Omental fat pad (tissue), 3 donors: ENCODE measurements at regions not wholly inside any gene's neighbourhood (a gene's known extent, or its start where the extent isn't known, plus 50 kb on each side); places are given as distances from the start of the nearest gene placed in this dataset.
A peak's percentile ranks its signal among the peaks of the same experiment; 100 is the strongest.

Experiments used
- ATAC-seq: fragments of 150-250 bp; one replicate; pipeline ENCODE4 v1.9.1; 2016; ENCODE audit warnings: mild to moderate bottlenecking, moderate library complexity; ENCODE audit not compliant: low FRiP score
- DNase-seq: peaks from one replicate; pipeline ENCODE4 v3.0.0-alpha.2; 2019; ENCODE audit warnings: low spot score
- TF ChIP-seq, protein P1 (sequence below), 3 donors: fragments of 450-650 bp; IDR thresholded peaks; one replicate each; pipeline ENCODE4 v1.5.1; 2016 to 2017; ENCODE audit warnings: antibody characterized with exemption in 3 of 3, mild to moderate bottlenecking in 3 of 3, moderate library complexity in 2 of 3

DNA sequence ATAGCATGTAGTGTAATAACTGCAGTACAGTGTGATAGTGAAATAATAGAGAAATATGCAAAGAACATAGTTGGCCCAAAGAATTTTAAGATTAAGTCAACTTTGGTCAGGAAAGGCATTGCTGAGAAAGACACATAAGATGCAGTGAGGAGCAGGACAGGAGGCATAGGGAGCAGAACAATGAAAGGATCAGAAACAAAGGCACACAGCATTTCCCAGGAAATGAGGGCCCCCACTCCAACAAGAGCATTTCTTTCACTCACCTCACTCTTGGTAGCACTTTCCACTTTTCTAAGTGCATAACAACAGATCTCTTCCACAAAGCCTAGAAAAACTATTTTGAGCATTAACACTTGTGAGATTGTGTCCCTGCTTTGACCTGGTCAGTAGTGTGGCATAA is 238.4 kb upstream of the FAT3 start:
- DNase-seq: no peak
- ATAC-seq: no peak
- TF ChIP-seq, protein P1, sequence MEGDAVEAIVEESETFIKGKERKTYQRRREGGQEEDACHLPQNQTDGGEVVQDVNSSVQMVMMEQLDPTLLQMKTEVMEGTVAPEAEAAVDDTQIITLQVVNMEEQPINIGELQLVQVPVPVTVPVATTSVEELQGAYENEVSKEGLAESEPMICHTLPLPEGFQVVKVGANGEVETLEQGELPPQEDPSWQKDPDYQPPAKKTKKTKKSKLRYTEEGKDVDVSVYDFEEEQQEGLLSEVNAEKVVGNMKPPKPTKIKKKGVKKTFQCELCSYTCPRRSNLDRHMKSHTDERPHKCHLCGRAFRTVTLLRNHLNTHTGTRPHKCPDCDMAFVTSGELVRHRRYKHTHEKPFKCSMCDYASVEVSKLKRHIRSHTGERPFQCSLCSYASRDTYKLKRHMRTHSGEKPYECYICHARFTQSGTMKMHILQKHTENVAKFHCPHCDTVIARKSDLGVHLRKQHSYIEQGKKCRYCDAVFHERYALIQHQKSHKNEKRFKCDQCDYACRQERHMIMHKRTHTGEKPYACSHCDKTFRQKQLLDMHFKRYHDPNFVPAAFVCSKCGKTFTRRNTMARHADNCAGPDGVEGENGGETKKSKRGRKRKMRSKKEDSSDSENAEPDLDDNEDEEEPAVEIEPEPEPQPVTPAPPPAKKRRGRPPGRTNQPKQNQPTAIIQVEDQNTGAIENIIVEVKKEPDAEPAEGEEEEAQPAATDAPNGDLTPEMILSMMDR (IDR thresholded peaks at IDR 0.05): no peak

DNA sequence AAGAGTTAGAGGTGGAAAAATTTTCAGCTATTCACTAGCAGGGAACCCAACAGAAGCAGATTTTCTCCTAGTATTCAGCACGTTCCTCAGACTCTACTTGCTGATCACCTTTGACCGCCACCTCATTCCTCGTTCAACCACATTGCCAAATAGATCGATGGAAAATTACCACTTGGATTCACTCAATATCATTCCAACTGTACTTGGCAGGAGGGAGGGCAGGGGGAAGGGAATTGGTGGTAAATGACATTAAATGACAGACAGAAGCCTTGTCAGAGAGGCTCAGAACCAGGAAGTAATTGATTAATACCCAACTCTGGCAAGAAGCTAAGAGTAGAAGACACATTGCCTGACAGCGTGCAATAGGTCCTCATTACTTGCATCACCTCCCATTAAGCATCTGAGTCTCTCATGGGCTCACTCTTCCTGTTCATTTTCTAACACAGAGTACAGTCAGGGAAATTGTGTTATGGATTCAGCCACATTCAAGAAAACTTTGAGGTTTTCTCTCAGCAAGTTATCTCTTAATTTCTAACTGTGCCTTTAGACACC is 240.5 kb upstream of the FAT3 start:
- no peak for DNase-seq
- no peak for ATAC-seq
- TF ChIP-seq, protein P1 (IDR thresholded peaks at IDR 0.05): no peak

DNA sequence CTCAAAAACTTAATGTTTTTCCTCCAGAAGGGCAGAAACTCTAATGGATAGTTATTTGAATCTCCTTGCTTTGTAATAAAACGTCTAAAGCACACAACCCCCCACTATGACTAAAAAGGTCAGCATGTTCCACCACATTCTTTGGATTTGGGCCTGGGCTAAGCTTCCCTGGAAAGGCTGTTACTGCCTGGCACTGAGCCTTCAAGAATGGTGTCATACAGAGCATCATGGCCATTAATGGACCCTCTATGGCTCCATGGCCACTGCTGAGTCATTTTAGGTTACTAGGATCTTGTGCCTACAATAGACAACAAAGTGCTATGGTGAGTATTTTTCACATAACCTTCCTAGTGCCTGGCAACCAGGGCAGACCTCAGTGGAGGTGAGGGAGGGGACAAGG is 242.6 kb upstream of the FAT3 start:
- TF ChIP-seq, protein P1 (IDR thresholded peaks at IDR 0.05): no peak
- no peak for DNase-seq
- ATAC-seq: peak; percentile 93

DNA sequence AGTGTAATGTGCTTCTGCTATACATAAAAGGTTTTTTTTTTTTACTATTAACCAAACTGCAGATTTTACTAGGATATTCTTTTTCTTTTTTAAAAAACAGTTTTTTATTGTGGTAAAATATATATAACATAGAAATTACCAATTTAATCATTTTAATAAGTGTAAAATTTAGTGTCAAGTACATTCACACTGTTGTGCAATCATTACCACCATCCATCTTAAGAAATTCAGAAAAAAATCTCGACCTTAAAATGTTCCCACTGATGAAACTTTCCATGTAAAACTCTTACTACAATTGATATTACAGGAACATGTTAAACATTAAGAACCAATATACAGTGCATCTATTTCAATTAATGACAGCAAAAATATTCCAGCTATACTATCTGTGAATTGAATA is 244.8 kb upstream of the FAT3 start:
- TF ChIP-seq, protein P1 (IDR thresholded peaks at IDR 0.05): no peak
- DNase-seq (no peak), ATAC-seq (no peak)

DNA sequence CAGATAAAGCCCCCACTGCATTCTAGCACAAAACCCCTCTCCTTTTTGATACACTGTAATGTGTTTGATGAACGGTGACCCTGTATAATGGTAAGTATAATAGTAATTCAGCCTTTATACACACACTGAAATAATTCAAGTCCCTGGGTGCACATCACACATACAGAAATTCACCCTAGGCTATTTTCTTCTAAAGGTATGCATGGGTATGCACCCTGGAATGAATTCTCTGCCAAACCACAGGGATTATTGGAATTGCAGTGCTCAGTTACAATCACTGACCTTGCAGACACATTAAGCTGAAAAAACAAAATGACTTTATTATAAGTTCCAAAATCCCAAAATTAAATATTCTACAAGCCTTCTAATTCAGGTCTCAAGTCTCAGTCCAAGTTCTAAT is 245.9 kb upstream of the FAT3 start:
- DNase-seq (no peak), ATAC-seq (no peak)
- TF ChIP-seq, protein P1 (IDR thresholded peaks at IDR 0.05): no peak

DNA sequence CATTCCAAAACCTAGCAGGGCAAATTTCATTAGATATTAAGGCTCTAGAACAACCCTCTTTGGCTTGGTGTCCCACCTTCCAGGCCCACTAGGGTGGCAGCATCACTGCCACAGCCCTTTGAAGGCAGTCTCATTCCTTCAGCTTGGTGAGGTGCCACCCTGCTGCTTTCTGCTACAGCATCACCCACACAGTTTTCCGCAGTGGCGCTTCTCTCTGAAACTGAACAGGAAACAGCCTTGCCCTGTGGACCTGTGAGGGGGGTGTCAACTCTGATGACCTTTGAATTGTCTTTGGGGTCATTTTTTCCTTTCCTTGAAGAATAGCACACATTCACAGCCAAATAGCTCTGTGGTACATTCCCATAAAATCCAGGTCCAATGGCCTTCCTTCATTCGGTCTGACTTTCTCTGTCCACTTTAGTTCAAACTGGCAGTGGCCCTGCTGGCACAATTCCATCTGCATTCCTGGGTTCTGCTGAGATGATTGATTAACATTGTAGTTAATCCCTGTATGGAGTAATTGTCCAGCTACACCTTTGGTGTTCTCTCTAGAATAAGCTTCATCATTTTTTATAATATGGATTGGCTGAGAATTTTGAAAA is 251.9 kb upstream of the FAT3 start:
- ATAC-seq (no peak), DNase-seq (no peak)
- TF ChIP-seq, protein P1 (IDR thresholded peaks at IDR 0.05): no peak

DNA sequence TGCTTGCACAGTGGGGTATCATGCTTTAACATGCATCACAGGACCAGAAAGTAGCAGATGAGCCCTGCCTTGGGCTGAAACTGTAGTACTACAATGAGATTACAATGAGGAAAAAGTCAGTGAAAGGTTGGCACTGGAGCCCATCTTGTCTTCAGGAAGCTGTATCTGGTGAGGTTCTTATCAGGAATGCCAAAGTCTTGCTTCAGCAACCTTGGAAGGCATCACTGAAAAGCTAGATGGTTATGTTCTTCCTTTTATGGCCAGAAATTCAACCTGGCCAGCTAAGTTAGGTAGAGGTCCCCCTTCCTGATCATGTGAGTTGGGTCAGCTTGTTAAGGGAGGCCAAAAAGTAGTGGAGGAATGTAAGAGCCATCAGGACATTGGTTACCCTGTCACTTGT is 254.0 kb upstream of the FAT3 start:
- no peak for ATAC-seq
- TF ChIP-seq, protein P1 (IDR thresholded peaks at IDR 0.05): no peak
- DNase-seq: no peak
